ENCODE measurements at regions not wholly inside any gene's neighbourhood (a gene's known extent, or its start where the extent isn't known, plus 50 kb on each side); places are given as distances from the start of the nearest gene placed in this dataset.

DNA sequence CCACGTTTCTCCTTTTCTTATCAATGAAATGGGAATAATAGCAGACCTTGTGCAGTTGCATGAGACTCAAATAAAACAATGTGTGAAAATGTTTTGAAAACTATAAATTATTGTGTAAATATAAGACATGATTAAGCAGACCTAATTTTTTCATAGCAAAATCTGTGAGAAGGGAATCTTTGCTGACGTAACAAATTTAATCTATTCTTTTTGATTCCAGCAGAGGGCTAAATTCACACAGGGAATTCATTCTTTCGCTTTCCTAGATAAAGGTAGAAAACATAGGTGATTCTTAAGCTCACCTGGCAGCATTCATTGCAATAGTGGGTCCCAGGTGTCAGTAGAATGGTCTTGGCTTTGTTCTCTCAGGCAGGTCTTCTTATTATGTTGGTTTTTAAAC, 450.0 kb upstream of the GCFC2 start:
- Histone ChIP-seq H3K79me2 (ENCODE audit: low read length) (no peaks in the 10 kb centered on the region), H3K36me3 (replicated peaks; ENCODE audit: insufficient read depth, low read length) (no peaks in the 10 kb centered on the region), H3K9me3 (replicated peaks; ENCODE audit: insufficient read depth, low read length) (no peaks in the 10 kb centered on the region), H3K4me1 (ENCODE audit: low read length) (no peaks in the 10 kb centered on the region), H4K20me1 (ENCODE audit: insufficient read depth, low read length) (no peaks in the 10 kb centered on the region), H2AFZ (ENCODE audit: low read length) (no peak overlapping the region), H3K4me3 (ENCODE audit: low read length) (no peak overlapping the region), H3K9ac (ENCODE audit: low read length) (no peak overlapping the region), H3K27ac (ENCODE audit: low read length) (no peak overlapping the region), H3K4me2 (ENCODE audit: low read depth, low read length) (no peak overlapping the region), H3K9me2 (replicated peaks; ENCODE audit: insufficient read depth, low read length) (no peaks in the 10 kb centered on the region), H3F3A (ENCODE audit: insufficient read depth, low read length) (no peaks in the 10 kb centered on the region), H3K27me3 (replicated peaks; ENCODE audit: insufficient read depth, low read length) (no peaks in the 10 kb centered on the region)
- DNase-seq = no peak
- TF ChIP-seq EZH2 (optimal IDR thresholded peaks at IDR 0.05; ENCODE audit: low read depth, low read length) = no peak
- TF ChIP-seq, protein P1, sequence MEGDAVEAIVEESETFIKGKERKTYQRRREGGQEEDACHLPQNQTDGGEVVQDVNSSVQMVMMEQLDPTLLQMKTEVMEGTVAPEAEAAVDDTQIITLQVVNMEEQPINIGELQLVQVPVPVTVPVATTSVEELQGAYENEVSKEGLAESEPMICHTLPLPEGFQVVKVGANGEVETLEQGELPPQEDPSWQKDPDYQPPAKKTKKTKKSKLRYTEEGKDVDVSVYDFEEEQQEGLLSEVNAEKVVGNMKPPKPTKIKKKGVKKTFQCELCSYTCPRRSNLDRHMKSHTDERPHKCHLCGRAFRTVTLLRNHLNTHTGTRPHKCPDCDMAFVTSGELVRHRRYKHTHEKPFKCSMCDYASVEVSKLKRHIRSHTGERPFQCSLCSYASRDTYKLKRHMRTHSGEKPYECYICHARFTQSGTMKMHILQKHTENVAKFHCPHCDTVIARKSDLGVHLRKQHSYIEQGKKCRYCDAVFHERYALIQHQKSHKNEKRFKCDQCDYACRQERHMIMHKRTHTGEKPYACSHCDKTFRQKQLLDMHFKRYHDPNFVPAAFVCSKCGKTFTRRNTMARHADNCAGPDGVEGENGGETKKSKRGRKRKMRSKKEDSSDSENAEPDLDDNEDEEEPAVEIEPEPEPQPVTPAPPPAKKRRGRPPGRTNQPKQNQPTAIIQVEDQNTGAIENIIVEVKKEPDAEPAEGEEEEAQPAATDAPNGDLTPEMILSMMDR (IDR thresholded peaks at IDR 0.05; ENCODE audit: low read length) = no peak
- no peak for TF ChIP-seq EZH2phosphoT487 (IDR thresholded peaks at IDR 0.05; ENCODE audit: low read length)

- H3K9me3 ChIP-seq (replicated peaks; ENCODE audit: insufficient read depth, low read length) = no peaks in the 10 kb centered on the region
- H3F3A ChIP-seq (ENCODE audit: insufficient read depth, low read length) = no peaks in the 10 kb centered on the region
- no peak overlapping the region for H3K9ac ChIP-seq (ENCODE audit: low read length)
- H3K27me3 ChIP-seq (replicated peaks; ENCODE audit: insufficient read depth, low read length) = no peaks in the 10 kb centered on the region
- H3K79me2 ChIP-seq (ENCODE audit: low read length) = no peaks in the 10 kb centered on the region
- H4K20me1 ChIP-seq (ENCODE audit: insufficient read depth, low read length) = no peaks in the 10 kb centered on the region
- no peak overlapping the region for H3K4me3 ChIP-seq (ENCODE audit: low read length)
- no peak overlapping the region for H3K4me2 ChIP-seq (ENCODE audit: low read depth, low read length)
- TF ChIP-seq, protein P1 (IDR thresholded peaks at IDR 0.05; ENCODE audit: low read length) = no peak
- TF ChIP-seq EZH2 (optimal IDR thresholded peaks at IDR 0.05; ENCODE audit: low read depth, low read length) (no peak), EZH2phosphoT487 (IDR thresholded peaks at IDR 0.05; ENCODE audit: low read length) (no peak)
- no peaks in the 10 kb centered on the region for H3K9me2 ChIP-seq (replicated peaks; ENCODE audit: insufficient read depth, low read length)
- no peak overlapping the region for H2AFZ ChIP-seq (ENCODE audit: low read length)
- no peak overlapping the region for H3K27ac ChIP-seq (ENCODE audit: low read length)
- no peaks in the 10 kb centered on the region for H3K4me1 ChIP-seq (ENCODE audit: low read length)
- no peaks in the 10 kb centered on the region for H3K36me3 ChIP-seq (replicated peaks; ENCODE audit: insufficient read depth, low read length)
- DNase-seq = no peak
Observed at GRCh38 chr2:76159042-76159648, 448.4 kb upstream of the GCFC2 start.

DNA sequence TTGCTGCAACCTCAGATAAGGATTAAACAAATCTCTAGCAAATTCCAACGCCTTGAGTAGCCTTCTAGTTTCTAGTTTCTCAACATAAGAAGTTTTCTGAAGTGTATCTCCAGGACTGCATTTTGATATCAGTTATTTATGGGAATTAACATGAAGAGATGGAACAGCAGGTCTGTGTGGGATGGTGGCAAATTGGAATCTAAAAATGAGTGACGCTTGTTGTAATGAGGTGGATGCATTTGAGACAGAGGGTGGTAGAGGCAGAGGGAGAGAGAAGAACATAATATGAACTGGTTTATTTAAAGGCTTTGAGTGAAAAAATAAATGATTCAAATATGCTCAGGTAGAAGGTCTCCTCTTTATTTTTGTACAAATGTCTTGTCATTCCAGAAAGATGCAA, 446.8 kb upstream of the GCFC2 start:
- Histone ChIP-seq H3K79me2 (ENCODE audit: low read length) (no peaks in the 10 kb centered on the region), H4K20me1 (ENCODE audit: insufficient read depth, low read length) (no peaks in the 10 kb centered on the region), H3K27me3 (replicated peaks; ENCODE audit: insufficient read depth, low read length) (no peaks in the 10 kb centered on the region), H2AFZ (ENCODE audit: low read length) (no peak overlapping the region), H3K4me2 (ENCODE audit: low read depth, low read length) (no peak overlapping the region), H3K36me3 (replicated peaks; ENCODE audit: insufficient read depth, low read length) (no peaks in the 10 kb centered on the region), H3K9ac (ENCODE audit: low read length) (no peak overlapping the region), H3K4me1 (ENCODE audit: low read length) (no peaks in the 10 kb centered on the region), H3F3A (ENCODE audit: insufficient read depth, low read length) (no peaks in the 10 kb centered on the region), H3K4me3 (ENCODE audit: low read length) (no peak overlapping the region), H3K27ac (ENCODE audit: low read length) (no peak overlapping the region), H3K9me2 (replicated peaks; ENCODE audit: insufficient read depth, low read length) (no peaks in the 10 kb centered on the region), H3K9me3 (replicated peaks; ENCODE audit: insufficient read depth, low read length) (no peaks in the 10 kb centered on the region)
- TF ChIP-seq, protein P1 (IDR thresholded peaks at IDR 0.05; ENCODE audit: low read length) = no peak
- TF ChIP-seq EZH2 (optimal IDR thresholded peaks at IDR 0.05; ENCODE audit: low read depth, low read length) (no peak), EZH2phosphoT487 (IDR thresholded peaks at IDR 0.05; ENCODE audit: low read length) (no peak)
- DNase-seq = no peak
